Retinal pigment epithelial cell (primary cell): ENCODE measurements at regions not wholly inside any gene's neighbourhood (a gene's known extent, or its start where the extent isn't known, plus 50 kb on each side); places are given as distances from the start of the nearest gene placed in this dataset.
"Not testable (repeated sequence)": the region's sequence is repeated elsewhere in the genome, so short reads cannot be mapped to it uniquely, and the experiment has no call there.

Source experiments
- DNase-seq: peaks from one replicate; pipeline ENCODE4 v3.0.0-alpha.2; 2010; ENCODE audit warnings: low read depth
- H3K4me3 ChIP-seq: 2 replicates; pipeline ENCODE4 v1.5.1; 2011; ENCODE audit warnings: mild to moderate bottlenecking, low read length, control low read depth, moderate library complexity
- CTCF ChIP-seq: conservative IDR thresholded peaks from 2 replicates; pipeline ENCODE4 v1.5.1; 2011; ENCODE audit warnings: low read depth, low read length, control low read depth, inconsistent platforms

- TF ChIP-seq CTCF = no peak
- no peak for DNase-seq
- no peak overlapping the region for H3K4me3 ChIP-seq
Measured at GRCh38 chr10:64760371-64760770, 1239.2 kb downstream of the REEP3 start.

DNA sequence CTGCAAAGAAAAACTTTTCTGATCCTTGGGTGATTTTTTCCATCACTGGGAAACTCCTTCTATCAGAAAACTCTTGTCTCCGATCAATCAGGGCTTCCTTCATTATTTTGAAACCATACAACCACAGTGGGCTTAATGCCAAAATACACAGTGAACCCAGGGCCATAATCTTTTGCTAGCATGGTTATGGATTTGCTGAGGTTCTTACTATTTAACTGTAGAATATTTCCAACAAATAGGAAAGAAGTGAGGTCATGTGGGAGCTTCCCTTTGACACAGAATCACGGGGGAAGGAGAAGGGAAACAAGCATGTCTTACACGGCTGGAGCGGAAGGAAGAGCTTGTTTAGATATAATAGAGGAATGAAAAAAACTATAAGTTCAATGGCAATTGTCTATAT, 1241.7 kb downstream of the REEP3 start:
- DNase-seq = no peak
- TF ChIP-seq CTCF = no peak
- H3K4me3 ChIP-seq = no peak overlapping the region

GRCh38 chr10:64765498-64765897, 1244.3 kb downstream of the REEP3 start:
- H3K4me3 ChIP-seq = no peak overlapping the region
- DNase-seq = no peak
- no peak for TF ChIP-seq CTCF

DNA sequence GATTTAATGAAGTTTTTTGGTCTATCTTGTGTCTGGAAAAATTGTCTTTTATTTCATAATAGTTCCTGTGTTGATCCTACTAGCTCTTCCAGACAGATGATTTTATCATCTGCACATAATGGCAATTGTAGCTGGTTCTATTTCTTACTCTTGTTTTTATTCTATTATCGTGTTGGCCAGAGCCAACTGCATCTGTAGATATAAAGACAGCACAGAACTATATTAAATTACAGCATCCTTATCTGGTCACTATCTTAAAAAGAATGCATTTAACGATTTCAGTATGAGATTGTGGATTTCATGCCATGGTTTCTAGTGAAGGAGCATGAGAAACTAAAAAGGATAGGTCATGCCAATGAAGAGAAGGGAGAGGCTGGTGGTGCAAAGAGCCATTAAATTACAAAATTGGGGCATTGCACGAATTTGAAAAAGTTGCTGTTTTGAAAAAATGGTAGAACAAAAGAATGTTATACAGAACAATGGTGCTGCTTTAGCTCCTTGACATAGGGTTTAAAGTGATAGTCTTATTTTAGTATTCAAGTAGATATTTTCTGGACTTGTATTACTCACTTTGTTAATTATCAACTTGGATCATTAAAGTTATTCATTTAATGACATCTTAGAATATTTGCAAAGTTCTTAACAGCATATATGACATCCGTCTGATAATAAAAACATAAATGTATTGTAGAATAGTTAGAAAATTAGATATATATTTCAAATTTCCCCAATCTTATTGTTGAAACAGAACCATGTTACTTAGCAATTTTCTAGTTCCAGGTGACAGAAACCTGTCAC, 1250.3 kb downstream of the REEP3 start:
- no peak for TF ChIP-seq CTCF
- no peak overlapping the region for H3K4me3 ChIP-seq
- no peak for DNase-seq

GRCh38 chr10:64773357-64773756, 1252.2 kb downstream of the REEP3 start:
- TF ChIP-seq CTCF = no peak
- DNase-seq = no peak

DNA sequence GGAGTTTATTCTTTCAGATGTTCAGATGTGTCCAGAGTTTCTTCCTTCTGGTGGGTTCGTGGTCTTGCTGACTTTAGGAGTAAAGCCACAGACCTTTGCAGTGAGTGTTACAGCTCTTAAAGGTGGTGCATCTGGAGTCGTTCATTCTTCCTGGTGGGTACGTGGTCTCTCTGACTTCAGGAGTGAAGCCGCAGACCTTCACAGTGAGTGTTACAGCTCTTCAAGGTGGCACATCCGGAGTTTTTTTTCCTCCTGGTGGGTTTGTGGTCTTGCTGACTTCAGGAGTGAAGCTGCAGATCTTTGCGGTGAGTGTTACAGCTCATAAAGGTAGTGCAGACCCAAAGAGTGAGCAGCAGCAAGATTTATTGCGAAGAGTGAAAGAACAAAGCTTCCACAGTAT, 1263.2 kb downstream of the REEP3 start:
- H3K4me3 ChIP-seq, DNase-seq: not testable (repeated sequence)

More at GRCh38 chr10:64773357-64773756, 1252.2 kb downstream of the REEP3 start:
- H3K4me3 ChIP-seq = no peak overlapping the region

- no peak for DNase-seq
- no peak overlapping the region for H3K4me3 ChIP-seq
- no peak for TF ChIP-seq CTCF
Measured at GRCh38 chr10:64785816-64786215, 1264.6 kb downstream of the REEP3 start.
